ENCODE measurements at regions not wholly inside any gene's neighbourhood (a gene's known extent, or its start where the extent isn't known, plus 50 kb on each side); places are given as distances from the start of the nearest gene placed in this dataset.

DNA sequence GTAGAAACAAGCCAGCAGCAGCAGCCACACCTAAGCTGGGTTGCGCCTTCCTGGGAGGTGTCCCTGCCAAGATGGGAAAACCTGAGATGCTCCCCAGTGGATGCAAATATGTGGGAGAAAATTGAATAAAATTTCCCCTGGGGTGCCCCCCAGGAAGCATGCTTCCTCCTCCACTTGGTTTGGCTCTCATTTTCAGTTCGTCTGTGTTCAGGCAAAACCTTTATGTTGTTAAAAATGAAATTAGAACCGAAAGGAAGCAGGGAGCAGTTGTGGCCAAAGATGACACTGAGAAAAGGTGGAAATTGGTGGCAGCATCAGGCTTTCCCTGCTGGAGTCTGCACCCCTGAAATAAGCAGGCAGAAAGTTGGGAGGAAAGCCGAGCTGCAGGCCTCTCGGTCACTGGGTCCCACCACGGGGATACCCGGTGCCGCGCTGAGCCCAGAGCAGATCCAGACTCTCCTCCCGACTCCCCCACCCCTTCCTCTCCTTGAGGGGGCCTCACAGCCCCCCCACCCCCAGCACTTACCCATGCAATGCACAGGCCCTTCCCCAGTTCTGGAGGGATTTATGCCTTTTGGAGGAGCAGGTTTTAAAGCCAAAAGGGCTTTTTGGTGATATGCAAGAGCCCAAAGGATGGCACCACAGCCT is 267.7 kb upstream of the SPRED2 start:
- no peaks in the 10 kb centered on the region for H3K9me3 ChIP-seq (replicated peaks; ENCODE audit: insufficient read depth, low read length)
- no peak overlapping the region for H3K4me3 ChIP-seq (ENCODE audit: low read length)
- no peaks in the 10 kb centered on the region for H3K79me2 ChIP-seq (ENCODE audit: low read length)
- no peak overlapping the region for H3K9ac ChIP-seq (ENCODE audit: low read length)
- H3K4me2 ChIP-seq (ENCODE audit: low read depth, low read length): no peak overlapping the region
- H3K36me3 ChIP-seq (replicated peaks; ENCODE audit: insufficient read depth, low read length): no peaks in the 10 kb centered on the region
- H4K20me1 ChIP-seq (ENCODE audit: insufficient read depth, low read length): no peaks in the 10 kb centered on the region
- no peaks in the 10 kb centered on the region for H3K27me3 ChIP-seq (replicated peaks; ENCODE audit: insufficient read depth, low read length)
- TF ChIP-seq EZH2phosphoT487 (IDR thresholded peaks at IDR 0.05; ENCODE audit: low read length): no peak
- no peak for TF ChIP-seq EZH2 (optimal IDR thresholded peaks at IDR 0.05; ENCODE audit: low read depth, low read length)
- TF ChIP-seq, protein P1, sequence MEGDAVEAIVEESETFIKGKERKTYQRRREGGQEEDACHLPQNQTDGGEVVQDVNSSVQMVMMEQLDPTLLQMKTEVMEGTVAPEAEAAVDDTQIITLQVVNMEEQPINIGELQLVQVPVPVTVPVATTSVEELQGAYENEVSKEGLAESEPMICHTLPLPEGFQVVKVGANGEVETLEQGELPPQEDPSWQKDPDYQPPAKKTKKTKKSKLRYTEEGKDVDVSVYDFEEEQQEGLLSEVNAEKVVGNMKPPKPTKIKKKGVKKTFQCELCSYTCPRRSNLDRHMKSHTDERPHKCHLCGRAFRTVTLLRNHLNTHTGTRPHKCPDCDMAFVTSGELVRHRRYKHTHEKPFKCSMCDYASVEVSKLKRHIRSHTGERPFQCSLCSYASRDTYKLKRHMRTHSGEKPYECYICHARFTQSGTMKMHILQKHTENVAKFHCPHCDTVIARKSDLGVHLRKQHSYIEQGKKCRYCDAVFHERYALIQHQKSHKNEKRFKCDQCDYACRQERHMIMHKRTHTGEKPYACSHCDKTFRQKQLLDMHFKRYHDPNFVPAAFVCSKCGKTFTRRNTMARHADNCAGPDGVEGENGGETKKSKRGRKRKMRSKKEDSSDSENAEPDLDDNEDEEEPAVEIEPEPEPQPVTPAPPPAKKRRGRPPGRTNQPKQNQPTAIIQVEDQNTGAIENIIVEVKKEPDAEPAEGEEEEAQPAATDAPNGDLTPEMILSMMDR (IDR thresholded peaks at IDR 0.05; ENCODE audit: low read length): no peak
- no peak overlapping the region for H2AFZ ChIP-seq (ENCODE audit: low read length)
- DNase-seq: no peak
- H3K4me1 ChIP-seq (ENCODE audit: low read length): no peaks in the 10 kb centered on the region
- H3F3A ChIP-seq (ENCODE audit: insufficient read depth, low read length): no peaks in the 10 kb centered on the region
- no peak overlapping the region for H3K27ac ChIP-seq (ENCODE audit: low read length)
- no peaks in the 10 kb centered on the region for H3K9me2 ChIP-seq (replicated peaks; ENCODE audit: insufficient read depth, low read length)

DNA sequence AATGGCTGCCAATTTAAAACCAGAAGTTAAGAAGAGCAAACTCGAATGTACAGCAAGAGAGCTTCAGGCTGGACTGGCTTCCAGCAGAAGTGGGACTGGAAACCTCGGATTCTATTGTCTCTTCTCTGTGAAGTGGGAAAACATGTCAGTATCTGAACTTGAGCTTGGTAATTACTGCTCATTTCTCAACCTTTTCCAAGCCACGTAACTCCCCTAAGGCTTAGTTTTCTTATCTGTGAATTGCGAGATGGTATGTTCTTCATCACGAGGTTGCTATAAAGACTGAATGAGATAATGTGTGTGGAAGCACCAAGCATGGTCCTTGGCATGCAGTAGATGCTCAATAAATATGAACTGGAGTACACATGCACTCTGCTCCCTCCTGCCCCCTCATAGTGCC is 259.4 kb upstream of the SPRED2 start:
- Histone ChIP-seq H3K27me3 (replicated peaks; ENCODE audit: insufficient read depth, low read length) (no peaks in the 10 kb centered on the region), H3K4me1 (ENCODE audit: low read length) (no peaks in the 10 kb centered on the region), H3K9ac (ENCODE audit: low read length) (no peak overlapping the region), H3K79me2 (ENCODE audit: low read length) (no peaks in the 10 kb centered on the region), H3K9me3 (replicated peaks; ENCODE audit: insufficient read depth, low read length) (no peaks in the 10 kb centered on the region), H3K4me3 (ENCODE audit: low read length) (no peak overlapping the region), H3K9me2 (replicated peaks; ENCODE audit: insufficient read depth, low read length) (no peaks in the 10 kb centered on the region), H3K4me2 (ENCODE audit: low read depth, low read length) (no peak overlapping the region), H2AFZ (ENCODE audit: low read length) (no peak overlapping the region), H4K20me1 (ENCODE audit: insufficient read depth, low read length) (no peaks in the 10 kb centered on the region), H3F3A (ENCODE audit: insufficient read depth, low read length) (no peaks in the 10 kb centered on the region), H3K27ac (ENCODE audit: low read length) (no peak overlapping the region), H3K36me3 (replicated peaks; ENCODE audit: insufficient read depth, low read length) (no peaks in the 10 kb centered on the region)
- TF ChIP-seq, protein P1 (IDR thresholded peaks at IDR 0.05; ENCODE audit: low read length): no peak
- TF ChIP-seq EZH2phosphoT487 (IDR thresholded peaks at IDR 0.05; ENCODE audit: low read length) (no peak), EZH2 (optimal IDR thresholded peaks at IDR 0.05; ENCODE audit: low read depth, low read length) (no peak)
- no peak for DNase-seq

DNA sequence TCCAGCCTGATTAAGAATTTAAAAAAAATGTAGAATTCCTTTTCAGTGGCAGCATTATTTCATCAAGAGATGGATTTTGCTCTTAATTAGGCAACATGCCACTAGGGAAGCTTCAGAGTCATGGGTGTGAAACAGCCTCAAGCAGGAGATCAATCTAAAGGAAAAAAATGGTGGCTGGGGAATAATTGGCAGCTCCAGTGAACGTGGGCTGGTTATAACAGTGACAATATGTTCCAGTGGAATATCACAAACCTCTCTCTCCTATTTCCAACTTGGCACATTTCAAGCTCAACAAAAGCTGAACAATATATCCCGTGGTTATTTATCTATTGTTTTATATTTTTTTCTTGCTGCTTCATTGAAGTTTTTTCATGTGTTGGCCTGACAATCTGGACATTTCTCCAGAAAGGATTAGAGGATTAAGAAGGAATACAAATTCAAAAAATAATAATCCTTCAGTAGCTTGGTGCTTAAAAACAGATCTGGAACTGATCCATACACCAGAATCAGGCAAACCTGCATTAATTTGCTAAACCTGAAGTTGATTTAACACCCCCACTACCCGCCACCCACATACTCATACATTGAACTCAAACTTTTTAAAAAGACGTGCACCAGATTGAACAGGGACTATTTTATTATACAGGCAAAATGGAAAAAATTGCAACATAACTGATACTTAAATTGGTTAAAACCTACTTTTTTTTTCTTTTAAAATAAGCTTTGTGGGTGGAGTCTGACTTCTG is 255.9 kb upstream of the SPRED2 start:
- Histone ChIP-seq H3F3A (ENCODE audit: insufficient read depth, low read length) (no peaks in the 10 kb centered on the region), H3K4me1 (ENCODE audit: low read length) (no peaks in the 10 kb centered on the region), H3K9me2 (replicated peaks; ENCODE audit: insufficient read depth, low read length) (no peaks in the 10 kb centered on the region), H3K9ac (ENCODE audit: low read length) (no peak overlapping the region), H3K27me3 (replicated peaks; ENCODE audit: insufficient read depth, low read length) (no peaks in the 10 kb centered on the region), H3K4me3 (ENCODE audit: low read length) (no peak overlapping the region), H3K4me2 (ENCODE audit: low read depth, low read length) (no peak overlapping the region), H3K27ac (ENCODE audit: low read length) (no peak overlapping the region), H3K36me3 (replicated peaks; ENCODE audit: insufficient read depth, low read length) (no peaks in the 10 kb centered on the region), H2AFZ (ENCODE audit: low read length) (no peak overlapping the region), H3K79me2 (ENCODE audit: low read length) (no peaks in the 10 kb centered on the region), H4K20me1 (ENCODE audit: insufficient read depth, low read length) (no peaks in the 10 kb centered on the region), H3K9me3 (replicated peaks; ENCODE audit: insufficient read depth, low read length) (no peaks in the 10 kb centered on the region)
- TF ChIP-seq, protein P1 (IDR thresholded peaks at IDR 0.05; ENCODE audit: low read length): no peak
- TF ChIP-seq EZH2phosphoT487 (IDR thresholded peaks at IDR 0.05; ENCODE audit: low read length): no peak
- no peak for TF ChIP-seq EZH2 (optimal IDR thresholded peaks at IDR 0.05; ENCODE audit: low read depth, low read length)
- no peak for DNase-seq
